SK-N-SH (cell line): ENCODE measurements at regions not wholly inside any gene's neighbourhood (a gene's known extent, or its start where the extent isn't known, plus 50 kb on each side); places are given as distances from the start of the nearest gene placed in this dataset.

Source experiments
- CTCF ChIA-PET: fragments of 300-600, 350-600 bp; formaldehyde crosslinking; extraction: SDS; loops from one replicate; lab custom pipeline; 2021; lab: Yijun Ruan, JAX
- POLR2A ChIA-PET: fragments of 350-600 bp; sonication (Branson Sonifier 250); formaldehyde crosslinking; extraction: SDS; loops from one replicate; lab custom pipeline; 2020; ENCODE audit warnings: antibody characterized with exemption, inconsistent platforms; lab: Yijun Ruan, JAX
- DNase-seq: peaks from one replicate; pipeline ENCODE4 v3.0.0; 2012
- H2AFZ ChIP-seq: fragments of 200-600 bp; sonication (generic); 2 replicates; pipeline ENCODE4 v1.8.1; 2016; ENCODE audit warnings: antibody characterized with exemption, mild to moderate bottlenecking, low read depth
- H3F3A ChIP-seq: fragments of 200-600 bp; sonication (generic); replicated peaks from 2 replicates; pipeline ENCODE3; 2016; ENCODE audit warnings: antibody characterized with exemption, mild to moderate bottlenecking; ENCODE audit not compliant: insufficient read depth
- H3K27ac ChIP-seq, 2 experiments: fragments of 200-500 bp in 1 of 2; fragments of 200-600 bp in 1 of 2; sonication (Bioruptor generic) in 1 of 2; sonication (generic), shearing (Covaris generic) in 1 of 2; 2 replicates each; pipeline versions ENCODE4 v1.5.1 to v1.6.1; 2014 to 2016; ENCODE audit warnings: low read depth in 2 of 2, inconsistent platforms in 1 of 2, low read length in 1 of 2, mild to moderate bottlenecking in 1 of 2, mixed read lengths in 1 of 2
- H3K27me3 ChIP-seq: fragments of 200-600 bp; sonication (generic), shearing (Covaris generic); 2 replicates; pipeline ENCODE4 v1.6.1; 2016; ENCODE audit warnings: mixed run types; ENCODE audit not compliant: insufficient read depth
- H3K36me3 ChIP-seq, 2 experiments: fragments of 200-500 bp in 1 of 2; fragments of 200-600 bp in 1 of 2; sonication (Bioruptor generic) in 1 of 2; sonication (generic) in 1 of 2; replicated peaks in 1 of 2; 2 replicates each; pipeline versions ENCODE3 to v1.5.1; 2014 to 2016; ENCODE audit warnings: low read length in 1 of 2, mild to moderate bottlenecking in 1 of 2; ENCODE audit not compliant: insufficient read depth in 2 of 2, control insufficient read depth in 1 of 2
- H3K4me1 ChIP-seq, 2 experiments: fragments of 200-500 bp in 1 of 2; fragments of 200-600 bp in 1 of 2; sonication (Bioruptor generic) in 1 of 2; sonication (generic), shearing (Covaris generic) in 1 of 2; 2 replicates each; pipeline versions ENCODE4 v1.5.1 to v1.6.1; 2014 to 2016; ENCODE audit warnings: low read depth in 1 of 2, low read length in 1 of 2, mixed run types in 1 of 2; ENCODE audit not compliant: insufficient read depth in 2 of 2, control insufficient read depth in 1 of 2
- H3K4me2 ChIP-seq: fragments of 200-600 bp; sonication (generic), shearing (Covaris generic); 2 replicates; pipeline ENCODE4 v1.6.1; 2017; ENCODE audit warnings: mixed run types
- H3K4me3 ChIP-seq, 2 experiments: fragments of 200-500 bp in 1 of 2; fragments of 200-600 bp in 1 of 2; sonication (Bioruptor generic) in 1 of 2; sonication (generic), shearing (Covaris generic) in 1 of 2; 2 replicates each; pipeline versions ENCODE4 v1.5.1 to v1.8.1; 2014 to 2016; ENCODE audit warnings: low read depth in 2 of 2, inconsistent platforms in 1 of 2, low read length in 1 of 2, mild to moderate bottlenecking in 1 of 2, mixed read lengths in 1 of 2, moderate library complexity in 1 of 2
- H3K79me2 ChIP-seq: fragments of 200-600 bp; sonication (generic); 2 replicates; pipeline ENCODE4 v1.8.1; 2017; ENCODE audit warnings: mild to moderate bottlenecking; ENCODE audit not compliant: insufficient read depth
- H3K9ac ChIP-seq: fragments of 200-600 bp; sonication (generic); 2 replicates; pipeline ENCODE4 v1.6.1; 2017; ENCODE audit warnings: mixed run types
- H3K9me2 ChIP-seq: fragments of 200-600 bp; sonication (generic); 2 replicates; pipeline ENCODE4 v1.6.1; 2017; ENCODE audit warnings: mixed run types
- H3K9me3 ChIP-seq: fragments of 200-600 bp; sonication (generic); 2 replicates; pipeline ENCODE4 v1.6.1; 2017; ENCODE audit warnings: mixed run types, mild to moderate bottlenecking, moderate library complexity
- H4K20me1 ChIP-seq: fragments of 200-600 bp; sonication (generic); 2 replicates; pipeline ENCODE4 v1.6.1; 2017; ENCODE audit warnings: mild to moderate bottlenecking, mixed run types; ENCODE audit not compliant: insufficient read depth
- CHD2 ChIP-seq: fragments of 150-350 bp; IDR thresholded peaks from 2 replicates; pipeline ENCODE4 v1.6.1; 2018; ENCODE audit warnings: low read length; ENCODE audit not compliant: partially characterized antibody
- FOXM1 ChIP-seq: IDR thresholded peaks from 2 replicates; pipeline ENCODE4 v1.4.0; 2012; ENCODE audit warnings: low read depth, mild to moderate bottlenecking
- MXI1 ChIP-seq: IDR thresholded peaks from 2 replicates; pipeline ENCODE4 v1.6.1; 2012; ENCODE audit warnings: mild to moderate bottlenecking, low read depth, low read length, improper control_type of control experiment
- NRF1 ChIP-seq: IDR thresholded peaks from 2 replicates; pipeline ENCODE4 v1.6.1; 2012; ENCODE audit warnings: low read depth, mild to moderate bottlenecking, low read length
- POLR2AphosphoS5 ChIP-seq: IDR thresholded peaks from 2 replicates; pipeline ENCODE4 v1.6.1; 2012; ENCODE audit warnings: low read depth, low read length
- SMC3 ChIP-seq: IDR thresholded peaks from 2 replicates; pipeline ENCODE4 v1.6.1; 2012; ENCODE audit warnings: low read depth, low read length, improper control_type of control experiment
- TCF12 ChIP-seq: IDR thresholded peaks from 2 replicates; pipeline ENCODE4 v1.4.0; 2012
- TEAD4 ChIP-seq: IDR thresholded peaks from 2 replicates; pipeline ENCODE4 v1.4.0; 2012; ENCODE audit warnings: mild to moderate bottlenecking, borderline replicate concordance; ENCODE audit not compliant: insufficient read depth
- WGBS: methylation state at CpG from one replicate; pipeline ENCODE4 v1.1.6; 2017; ENCODE audit warnings: low lambda C conversion rate; 5-methylcytosine and 5-hydroxymethylcytosine counted together
- TF ChIP-seq, protein P1 (sequence below): IDR thresholded peaks from 2 replicates; pipeline ENCODE4 v1.4.0; 2012; ENCODE audit warnings: low read depth
- TF ChIP-seq, protein P2 (sequence below): fragments of 200-600 bp; sonication (generic); IDR thresholded peaks from 2 replicates; pipeline ENCODE4 v1.6.1; 2017; ENCODE audit warnings: antibody characterized with exemption, mild to moderate bottlenecking, moderate library complexity
- TF ChIP-seq, protein P3 (sequence below): IDR thresholded peaks from 2 replicates; pipeline ENCODE4 v1.6.1; 2012; ENCODE audit warnings: mild to moderate bottlenecking, low read depth, low read length, moderate library complexity
- TF ChIP-seq, protein P4 (sequence below): fragments of 150-350 bp; IDR thresholded peaks from 2 replicates; pipeline ENCODE4 v1.6.1; 2017; ENCODE audit warnings: antibody characterized with exemption, low read length, low read depth, borderline replicate concordance
- TF ChIP-seq, protein P5 (sequence below): IDR thresholded peaks from 2 replicates; pipeline ENCODE4 v1.4.0; 2012; ENCODE audit warnings: low read depth, borderline replicate concordance

DNA sequence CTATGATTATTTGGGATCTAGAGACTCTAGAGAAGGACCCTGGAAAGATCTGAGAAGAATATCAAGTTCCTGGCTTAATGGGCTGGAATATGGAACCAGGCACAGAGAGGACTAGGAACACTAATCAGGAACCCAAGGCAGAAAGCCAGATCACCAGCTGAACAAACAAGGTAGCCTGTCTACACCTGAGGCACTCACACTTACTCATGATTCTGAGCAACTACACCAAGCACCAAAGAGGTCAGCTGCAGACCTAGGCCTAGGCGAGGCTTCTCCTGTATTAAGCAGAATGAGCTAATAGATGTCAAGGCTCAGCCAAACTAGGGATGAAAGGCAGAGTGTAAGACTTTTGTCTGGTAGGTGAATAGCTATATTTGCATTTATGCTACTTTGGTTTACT, 368.1 kb downstream of the LTN1 start:
- Histone ChIP-seq H3K36me3 (no peaks in the 10 kb centered on the region), H3K4me1 (no peaks in the 10 kb centered on the region), H3K9me3 (peaks cover 4% of the 10 kb centered on the region; the same call in 1 of the 2 replicates), H3K4me2 (no peak overlapping the region), H3K27me3 (no peaks in the 10 kb centered on the region), H2AFZ (no peak overlapping the region), H3K9ac (no peak overlapping the region), H3K9me2 (no peaks in the 10 kb centered on the region), H3K27ac (no peak overlapping the region), H3F3A (peaks cover 3% of the 10 kb centered on the region), H3K4me3 (no peak overlapping the region), H4K20me1 (no peaks in the 10 kb centered on the region), H3K79me2 (no peaks in the 10 kb centered on the region)
- POLR2A ChIA-PET: no interaction called here
- 100% methylated on average over 1 of the region's 1 CpG for WGBS
- CTCF ChIA-PET: no interaction called here
- TF ChIP-seq SMC3 (no peak), FOXM1 (no peak), NRF1 (no peak), TEAD4 (no peak), MXI1 (no peak), TCF12 (no peak), CHD2 (no peak), POLR2AphosphoS5 (no peak)
- TF ChIP-seq, protein P1, sequence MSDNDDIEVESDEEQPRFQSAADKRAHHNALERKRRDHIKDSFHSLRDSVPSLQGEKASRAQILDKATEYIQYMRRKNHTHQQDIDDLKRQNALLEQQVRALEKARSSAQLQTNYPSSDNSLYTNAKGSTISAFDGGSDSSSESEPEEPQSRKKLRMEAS: no peak
- TF ChIP-seq, protein P2, sequence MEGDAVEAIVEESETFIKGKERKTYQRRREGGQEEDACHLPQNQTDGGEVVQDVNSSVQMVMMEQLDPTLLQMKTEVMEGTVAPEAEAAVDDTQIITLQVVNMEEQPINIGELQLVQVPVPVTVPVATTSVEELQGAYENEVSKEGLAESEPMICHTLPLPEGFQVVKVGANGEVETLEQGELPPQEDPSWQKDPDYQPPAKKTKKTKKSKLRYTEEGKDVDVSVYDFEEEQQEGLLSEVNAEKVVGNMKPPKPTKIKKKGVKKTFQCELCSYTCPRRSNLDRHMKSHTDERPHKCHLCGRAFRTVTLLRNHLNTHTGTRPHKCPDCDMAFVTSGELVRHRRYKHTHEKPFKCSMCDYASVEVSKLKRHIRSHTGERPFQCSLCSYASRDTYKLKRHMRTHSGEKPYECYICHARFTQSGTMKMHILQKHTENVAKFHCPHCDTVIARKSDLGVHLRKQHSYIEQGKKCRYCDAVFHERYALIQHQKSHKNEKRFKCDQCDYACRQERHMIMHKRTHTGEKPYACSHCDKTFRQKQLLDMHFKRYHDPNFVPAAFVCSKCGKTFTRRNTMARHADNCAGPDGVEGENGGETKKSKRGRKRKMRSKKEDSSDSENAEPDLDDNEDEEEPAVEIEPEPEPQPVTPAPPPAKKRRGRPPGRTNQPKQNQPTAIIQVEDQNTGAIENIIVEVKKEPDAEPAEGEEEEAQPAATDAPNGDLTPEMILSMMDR: no peak
- TF ChIP-seq, protein P3, sequence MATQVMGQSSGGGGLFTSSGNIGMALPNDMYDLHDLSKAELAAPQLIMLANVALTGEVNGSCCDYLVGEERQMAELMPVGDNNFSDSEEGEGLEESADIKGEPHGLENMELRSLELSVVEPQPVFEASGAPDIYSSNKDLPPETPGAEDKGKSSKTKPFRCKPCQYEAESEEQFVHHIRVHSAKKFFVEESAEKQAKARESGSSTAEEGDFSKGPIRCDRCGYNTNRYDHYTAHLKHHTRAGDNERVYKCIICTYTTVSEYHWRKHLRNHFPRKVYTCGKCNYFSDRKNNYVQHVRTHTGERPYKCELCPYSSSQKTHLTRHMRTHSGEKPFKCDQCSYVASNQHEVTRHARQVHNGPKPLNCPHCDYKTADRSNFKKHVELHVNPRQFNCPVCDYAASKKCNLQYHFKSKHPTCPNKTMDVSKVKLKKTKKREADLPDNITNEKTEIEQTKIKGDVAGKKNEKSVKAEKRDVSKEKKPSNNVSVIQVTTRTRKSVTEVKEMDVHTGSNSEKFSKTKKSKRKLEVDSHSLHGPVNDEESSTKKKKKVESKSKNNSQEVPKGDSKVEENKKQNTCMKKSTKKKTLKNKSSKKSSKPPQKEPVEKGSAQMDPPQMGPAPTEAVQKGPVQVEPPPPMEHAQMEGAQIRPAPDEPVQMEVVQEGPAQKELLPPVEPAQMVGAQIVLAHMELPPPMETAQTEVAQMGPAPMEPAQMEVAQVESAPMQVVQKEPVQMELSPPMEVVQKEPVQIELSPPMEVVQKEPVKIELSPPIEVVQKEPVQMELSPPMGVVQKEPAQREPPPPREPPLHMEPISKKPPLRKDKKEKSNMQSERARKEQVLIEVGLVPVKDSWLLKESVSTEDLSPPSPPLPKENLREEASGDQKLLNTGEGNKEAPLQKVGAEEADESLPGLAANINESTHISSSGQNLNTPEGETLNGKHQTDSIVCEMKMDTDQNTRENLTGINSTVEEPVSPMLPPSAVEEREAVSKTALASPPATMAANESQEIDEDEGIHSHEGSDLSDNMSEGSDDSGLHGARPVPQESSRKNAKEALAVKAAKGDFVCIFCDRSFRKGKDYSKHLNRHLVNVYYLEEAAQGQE: no peak
- TF ChIP-seq, protein P4, sequence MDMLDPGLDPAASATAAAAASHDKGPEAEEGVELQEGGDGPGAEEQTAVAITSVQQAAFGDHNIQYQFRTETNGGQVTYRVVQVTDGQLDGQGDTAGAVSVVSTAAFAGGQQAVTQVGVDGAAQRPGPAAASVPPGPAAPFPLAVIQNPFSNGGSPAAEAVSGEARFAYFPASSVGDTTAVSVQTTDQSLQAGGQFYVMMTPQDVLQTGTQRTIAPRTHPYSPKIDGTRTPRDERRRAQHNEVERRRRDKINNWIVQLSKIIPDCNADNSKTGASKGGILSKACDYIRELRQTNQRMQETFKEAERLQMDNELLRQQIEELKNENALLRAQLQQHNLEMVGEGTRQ: no peak
- TF ChIP-seq, protein P5, sequence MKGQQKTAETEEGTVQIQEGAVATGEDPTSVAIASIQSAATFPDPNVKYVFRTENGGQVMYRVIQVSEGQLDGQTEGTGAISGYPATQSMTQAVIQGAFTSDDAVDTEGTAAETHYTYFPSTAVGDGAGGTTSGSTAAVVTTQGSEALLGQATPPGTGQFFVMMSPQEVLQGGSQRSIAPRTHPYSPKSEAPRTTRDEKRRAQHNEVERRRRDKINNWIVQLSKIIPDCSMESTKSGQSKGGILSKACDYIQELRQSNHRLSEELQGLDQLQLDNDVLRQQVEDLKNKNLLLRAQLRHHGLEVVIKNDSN: no peak
- DNase-seq: no peak
